ENCODE measurements at regions not wholly inside any gene's neighbourhood (a gene's known extent, or its start where the extent isn't known, plus 50 kb on each side); places are given as distances from the start of the nearest gene placed in this dataset.
A peak's percentile ranks its signal among the peaks of the same experiment; 100 is the strongest.

- H3K4me3 Mint-ChIP-seq, result peak overlapping the region in 1 of 2 donors; percentile 31
- H4K20me1 ChIP-seq (ENCODE audit: insufficient read depth, low read length), result no peaks in the 10 kb centered on the region
- H3K36me3 ChIP-seq (replicated peaks in 1 of 2; ENCODE audit: control insufficient read depth in 1 of 2, insufficient read depth in 2 of 2, low read length in 2 of 2), result no peaks in the 10 kb centered on the region
- WGBS (ENCODE audit: insufficient coverage), result 90% methylated on average over 3 of the region's 3 CpGs
- H3K27ac ChIP-seq (ENCODE audit: low read depth in 1 of 2, low read length in 2 of 2), result no peak overlapping the region
- H3K4me3 ChIP-seq (replicated peaks in 1 of 3; ENCODE audit: low read depth in 2 of 3, low read length in 3 of 3), result no peak overlapping the region
- no peak for DNase-seq
- peaks cover 0 to 3% (median 0%) of the 10 kb centered on the region in 7 donors for H3K9me3 Mint-ChIP-seq
- intact Hi-C loops (cut with micrococcal nuclease), result no loop called here
- no peak overlapping the region for H2AFZ ChIP-seq (ENCODE audit: insufficient read depth, low read depth, low read length, poor library complexity, severe bottlenecking)
- peaks cover 5% of the 10 kb centered on the region for H3K4me1 Mint-ChIP-seq
- H3K9ac ChIP-seq (ENCODE audit: insufficient read depth, low read length, poor library complexity, severe bottlenecking), result no peak overlapping the region
- no peaks in the 10 kb centered on the region for H3K27me3 ChIP-seq (ENCODE audit: control insufficient read depth in 2 of 2, insufficient read depth in 2 of 2, low read length in 2 of 2)
- TF ChIP-seq CTCF (IDR thresholded peaks at IDR 0.05), result no peak
- no peaks in the 10 kb centered on the region for H3K36me3 Mint-ChIP-seq
- H3K79me2 ChIP-seq (ENCODE audit: insufficient read depth, low read length), result no peaks in the 10 kb centered on the region
- H3K27ac Mint-ChIP-seq, result peak overlapping the region in 1 of 7 donors; percentile 17
- peaks cover 0 to 3% (median 2%) of the 10 kb centered on the region in 3 donors for H3K27me3 Mint-ChIP-seq (ENCODE audit: low read depth in 3 of 3)
- H3K4me2 ChIP-seq (replicated peaks; ENCODE audit: extremely low read depth, low read length, poor library complexity, severe bottlenecking), result no peak overlapping the region
- peaks cover 7 to 12% of the 10 kb centered on the region in 2 donors for H3K4me1 ChIP-seq (ENCODE audit: control insufficient read depth in 1 of 2, insufficient read depth in 2 of 2, low read length in 2 of 2)
- no peaks in the 10 kb centered on the region for H3K9me3 ChIP-seq (replicated peaks in 1 of 2; ENCODE audit: control insufficient read depth in 1 of 2, insufficient read depth in 1 of 2, low read length in 2 of 2)
Observed at GRCh38 chr3:5299161-5299560, 111.7 kb downstream of the EDEM1 start.

GRCh38 chr3:5300638-5301037, 113.1 kb downstream of the EDEM1 start:
- 100% methylated on average over 3 of the region's 4 CpGs for WGBS (ENCODE audit: insufficient coverage)
- H3K9ac ChIP-seq (ENCODE audit: insufficient read depth, low read length, poor library complexity, severe bottlenecking), result no peak overlapping the region
- no peak overlapping the region for H3K27ac ChIP-seq (ENCODE audit: low read depth in 1 of 2, low read length in 2 of 2)
- no peaks in the 10 kb centered on the region for H3K27me3 ChIP-seq (ENCODE audit: control insufficient read depth in 2 of 2, insufficient read depth in 2 of 2, low read length in 2 of 2)
- no peak for TF ChIP-seq CTCF (IDR thresholded peaks at IDR 0.05)
- peaks cover 0 to 3% (median 0%) of the 10 kb centered on the region in 7 donors for H3K9me3 Mint-ChIP-seq
- H3K4me2 ChIP-seq (replicated peaks; ENCODE audit: extremely low read depth, low read length, poor library complexity, severe bottlenecking), result no peak overlapping the region
- peaks cover 7 to 12% of the 10 kb centered on the region in 2 donors for H3K4me1 ChIP-seq (ENCODE audit: control insufficient read depth in 1 of 2, insufficient read depth in 2 of 2, low read length in 2 of 2)
- no peak overlapping the region for H3K4me3 Mint-ChIP-seq
- intact Hi-C loops (cut with micrococcal nuclease), result loop anchor here (5.0 to 10.0 kb wide), 3 partner anchors 434 to 1497 kb away; no protein-coding TSS in a partner anchor
- H3K4me1 Mint-ChIP-seq, result peaks cover 9% of the 10 kb centered on the region
- no peak overlapping the region for H3K4me3 ChIP-seq (replicated peaks in 1 of 3; ENCODE audit: low read depth in 2 of 3, low read length in 3 of 3)
- no peak overlapping the region for H3K27ac Mint-ChIP-seq
- peaks cover 0 to 3% (median 2%) of the 10 kb centered on the region in 3 donors for H3K27me3 Mint-ChIP-seq (ENCODE audit: low read depth in 3 of 3)
- no peaks in the 10 kb centered on the region for H3K79me2 ChIP-seq (ENCODE audit: insufficient read depth, low read length)
- no peaks in the 10 kb centered on the region for H4K20me1 ChIP-seq (ENCODE audit: insufficient read depth, low read length)
- H2AFZ ChIP-seq (ENCODE audit: insufficient read depth, low read depth, low read length, poor library complexity, severe bottlenecking), result no peak overlapping the region
- no peak for DNase-seq
- H3K36me3 ChIP-seq (replicated peaks in 1 of 2; ENCODE audit: control insufficient read depth in 1 of 2, insufficient read depth in 2 of 2, low read length in 2 of 2), result no peaks in the 10 kb centered on the region
- no peaks in the 10 kb centered on the region for H3K36me3 Mint-ChIP-seq
- no peaks in the 10 kb centered on the region for H3K9me3 ChIP-seq (replicated peaks in 1 of 2; ENCODE audit: control insufficient read depth in 1 of 2, insufficient read depth in 1 of 2, low read length in 2 of 2)
